ENCODE measurements at regions not wholly inside any gene's neighbourhood (a gene's known extent, or its start where the extent isn't known, plus 50 kb on each side); places are given as distances from the start of the nearest gene placed in this dataset.

- H3K9me3 ChIP-seq (ENCODE audit: low read length): no peaks in the 10 kb centered on the region
- H3K27me3 ChIP-seq (ENCODE audit: low read length): no peaks in the 10 kb centered on the region; the same call in 1 of the 2 replicates
- no peaks in the 10 kb centered on the region for H3K9me2 ChIP-seq (replicated peaks; ENCODE audit: insufficient read depth, low read length)
- no peak overlapping the region for H3K4me2 ChIP-seq (ENCODE audit: low read depth, low read length, poor library complexity, severe bottlenecking)
- H3K9ac ChIP-seq (ENCODE audit: low read length): no peak overlapping the region
- H3K79me2 ChIP-seq (ENCODE audit: low read length): no peaks in the 10 kb centered on the region
- H2AFZ ChIP-seq (ENCODE audit: low read length): no peak overlapping the region
- no peak overlapping the region for H3K27ac ChIP-seq (ENCODE audit: low read length)
- no peak for DNase-seq
- no peak overlapping the region for H3K4me3 ChIP-seq (ENCODE audit: low read length)
- H4K20me1 ChIP-seq (ENCODE audit: insufficient read depth, low read depth, low read length): no peaks in the 10 kb centered on the region
- no peaks in the 10 kb centered on the region for H3K4me1 ChIP-seq (ENCODE audit: low read length)
- H3K36me3 ChIP-seq (ENCODE audit: insufficient read depth, low read length): no peaks in the 10 kb centered on the region
Measured at GRCh38 chr5:86756839-86757238, 139.1 kb downstream of the COX7C start.

GRCh38 chr5:86757824-86758223 lies 140.1 kb downstream of the COX7C start:
- H3K9me3 ChIP-seq (ENCODE audit: low read length): no peaks in the 10 kb centered on the region
- no peak overlapping the region for H2AFZ ChIP-seq (ENCODE audit: low read length)
- no peak for DNase-seq
- H3K9ac ChIP-seq (ENCODE audit: low read length): no peak overlapping the region
- no peak overlapping the region for H3K27ac ChIP-seq (ENCODE audit: low read length)
- H3K4me2 ChIP-seq (ENCODE audit: low read depth, low read length, poor library complexity, severe bottlenecking): no peak overlapping the region
- no peaks in the 10 kb centered on the region for H3K36me3 ChIP-seq (ENCODE audit: insufficient read depth, low read length)
- H3K4me3 ChIP-seq (ENCODE audit: low read length): no peak overlapping the region
- H3K27me3 ChIP-seq (ENCODE audit: low read length): no peaks in the 10 kb centered on the region; the same call in 1 of the 2 replicates
- no peaks in the 10 kb centered on the region for H3K9me2 ChIP-seq (replicated peaks; ENCODE audit: insufficient read depth, low read length)
- no peaks in the 10 kb centered on the region for H3K79me2 ChIP-seq (ENCODE audit: low read length)
- no peaks in the 10 kb centered on the region for H3K4me1 ChIP-seq (ENCODE audit: low read length)
- H4K20me1 ChIP-seq (ENCODE audit: insufficient read depth, low read depth, low read length): no peaks in the 10 kb centered on the region

GRCh38 chr5:86760661-86761060 lies 142.9 kb downstream of the COX7C start:
- H4K20me1 ChIP-seq (ENCODE audit: insufficient read depth, low read depth, low read length): no peaks in the 10 kb centered on the region
- H3K4me2 ChIP-seq (ENCODE audit: low read depth, low read length, poor library complexity, severe bottlenecking): no peak overlapping the region
- no peaks in the 10 kb centered on the region for H3K79me2 ChIP-seq (ENCODE audit: low read length)
- no peaks in the 10 kb centered on the region; the same call in 1 of the 2 replicates for H3K27me3 ChIP-seq (ENCODE audit: low read length)
- no peaks in the 10 kb centered on the region for H3K9me2 ChIP-seq (replicated peaks; ENCODE audit: insufficient read depth, low read length)
- H2AFZ ChIP-seq (ENCODE audit: low read length): no peak overlapping the region
- no peaks in the 10 kb centered on the region for H3K4me1 ChIP-seq (ENCODE audit: low read length)
- H3K27ac ChIP-seq (ENCODE audit: low read length): no peak overlapping the region
- no peaks in the 10 kb centered on the region for H3K9me3 ChIP-seq (ENCODE audit: low read length)
- H3K4me3 ChIP-seq (ENCODE audit: low read length): no peak overlapping the region
- no peak overlapping the region for H3K9ac ChIP-seq (ENCODE audit: low read length)
- DNase-seq: no peak
- no peaks in the 10 kb centered on the region for H3K36me3 ChIP-seq (ENCODE audit: insufficient read depth, low read length)

DNA sequence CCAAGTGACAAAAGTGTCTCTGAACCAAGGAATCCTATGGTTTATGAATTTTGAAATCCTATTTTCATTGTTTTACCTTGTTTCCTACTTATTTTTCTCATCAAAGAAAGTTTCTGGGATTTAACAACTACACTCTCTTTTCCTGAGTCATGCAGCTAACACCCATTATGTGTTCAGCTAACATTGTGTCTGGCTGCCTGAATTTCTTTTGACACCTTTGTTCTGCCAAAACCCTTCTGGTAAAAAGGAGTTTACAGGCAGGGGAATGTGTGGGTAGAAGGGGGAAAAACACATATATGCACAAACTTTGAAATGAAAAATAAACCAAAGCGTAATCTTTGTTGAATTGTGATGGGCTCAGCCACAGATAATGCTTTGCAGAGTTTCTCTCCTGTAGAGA lies 146.2 kb downstream of the COX7C start:
- no peak overlapping the region for H3K9ac ChIP-seq (ENCODE audit: low read length)
- no peaks in the 10 kb centered on the region for H3K79me2 ChIP-seq (ENCODE audit: low read length)
- H4K20me1 ChIP-seq (ENCODE audit: insufficient read depth, low read depth, low read length): no peaks in the 10 kb centered on the region
- no peaks in the 10 kb centered on the region for H3K9me3 ChIP-seq (ENCODE audit: low read length)
- no peaks in the 10 kb centered on the region; the same call in 1 of the 2 replicates for H3K27me3 ChIP-seq (ENCODE audit: low read length)
- no peak overlapping the region for H3K4me2 ChIP-seq (ENCODE audit: low read depth, low read length, poor library complexity, severe bottlenecking)
- H3K4me1 ChIP-seq (ENCODE audit: low read length): no peaks in the 10 kb centered on the region
- no peak overlapping the region for H3K27ac ChIP-seq (ENCODE audit: low read length)
- H3K4me3 ChIP-seq (ENCODE audit: low read length): no peak overlapping the region
- DNase-seq: no peak
- H3K9me2 ChIP-seq (replicated peaks; ENCODE audit: insufficient read depth, low read length): no peaks in the 10 kb centered on the region
- H3K36me3 ChIP-seq (ENCODE audit: insufficient read depth, low read length): no peaks in the 10 kb centered on the region
- H2AFZ ChIP-seq (ENCODE audit: low read length): no peak overlapping the region

DNA sequence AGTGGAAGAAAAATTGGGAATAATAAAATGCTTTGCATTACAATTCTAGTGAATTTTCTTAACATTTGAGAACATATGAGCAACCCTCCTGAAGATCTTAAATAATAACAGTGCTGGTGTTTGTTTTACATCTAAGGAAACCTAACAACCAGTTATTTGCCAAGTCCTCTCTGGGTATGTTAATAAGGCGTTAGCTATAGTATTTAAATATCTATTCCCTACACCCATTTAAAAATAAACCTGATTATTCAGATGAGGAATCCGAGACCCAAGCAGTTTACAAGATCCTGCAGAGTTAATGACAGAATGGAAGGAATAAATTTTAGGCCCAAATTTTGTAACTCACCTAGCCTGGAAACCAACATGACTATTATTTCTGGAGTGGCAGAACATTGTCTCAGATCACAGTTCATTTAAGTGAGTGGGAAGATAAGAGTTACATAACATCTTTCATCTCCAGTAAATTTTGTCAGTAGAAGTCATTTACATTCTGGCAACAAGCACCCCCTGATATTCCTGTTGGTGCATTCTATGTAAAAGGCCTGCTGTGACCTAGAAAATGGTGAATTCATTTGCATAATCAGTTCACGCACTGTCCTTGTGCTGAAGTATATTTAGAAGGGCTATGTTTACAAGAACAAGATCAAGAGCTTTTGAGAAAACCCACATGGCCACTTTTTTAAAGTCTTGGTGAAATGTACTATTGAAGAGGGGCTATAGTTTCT lies 148.2 kb downstream of the COX7C start:
- no peak for DNase-seq
- Histone ChIP-seq H3K4me2 (ENCODE audit: low read depth, low read length, poor library complexity, severe bottlenecking) (no peak overlapping the region), H3K9me2 (replicated peaks; ENCODE audit: insufficient read depth, low read length) (no peaks in the 10 kb centered on the region), H3K79me2 (ENCODE audit: low read length) (no peaks in the 10 kb centered on the region), H3K27ac (ENCODE audit: low read length) (no peak overlapping the region), H3K4me1 (ENCODE audit: low read length) (no peaks in the 10 kb centered on the region), H2AFZ (ENCODE audit: low read length) (no peak overlapping the region), H3K27me3 (ENCODE audit: low read length) (no peaks in the 10 kb centered on the region; the same call in 1 of the 2 replicates), H3K9me3 (ENCODE audit: low read length) (no peaks in the 10 kb centered on the region), H4K20me1 (ENCODE audit: insufficient read depth, low read depth, low read length) (no peaks in the 10 kb centered on the region), H3K36me3 (ENCODE audit: insufficient read depth, low read length) (no peaks in the 10 kb centered on the region), H3K4me3 (ENCODE audit: low read length) (no peak overlapping the region), H3K9ac (ENCODE audit: low read length) (no peak overlapping the region)

GRCh38 chr5:86768699-86769202 lies 151.0 kb downstream of the COX7C start:
- H3K4me2 ChIP-seq (ENCODE audit: low read depth, low read length, poor library complexity, severe bottlenecking): no peak overlapping the region
- no peaks in the 10 kb centered on the region for H3K9me2 ChIP-seq (replicated peaks; ENCODE audit: insufficient read depth, low read length)
- H2AFZ ChIP-seq (ENCODE audit: low read length): no peak overlapping the region
- H3K9ac ChIP-seq (ENCODE audit: low read length): no peak overlapping the region
- H3K9me3 ChIP-seq (ENCODE audit: low read length): no peaks in the 10 kb centered on the region
- H3K4me3 ChIP-seq (ENCODE audit: low read length): no peak overlapping the region
- DNase-seq: no peak
- H3K27me3 ChIP-seq (ENCODE audit: low read length): no peaks in the 10 kb centered on the region
- H3K27ac ChIP-seq (ENCODE audit: low read length): no peak overlapping the region
- H4K20me1 ChIP-seq (ENCODE audit: insufficient read depth, low read depth, low read length): no peaks in the 10 kb centered on the region
- no peaks in the 10 kb centered on the region for H3K4me1 ChIP-seq (ENCODE audit: low read length)
- no peaks in the 10 kb centered on the region for H3K36me3 ChIP-seq (ENCODE audit: insufficient read depth, low read length)
- H3K79me2 ChIP-seq (ENCODE audit: low read length): no peaks in the 10 kb centered on the region

GRCh38 chr5:86780018-86780417 lies 162.3 kb downstream of the COX7C start:
- Histone ChIP-seq H3K79me2 (ENCODE audit: low read length) (no peaks in the 10 kb centered on the region), H3K4me2 (ENCODE audit: low read depth, low read length, poor library complexity, severe bottlenecking) (no peak overlapping the region), H3K9ac (ENCODE audit: low read length) (no peak overlapping the region), H3K9me3 (ENCODE audit: low read length) (peaks cover 5% of the 10 kb centered on the region; the same call in 1 of the 2 replicates), H2AFZ (ENCODE audit: low read length) (no peak overlapping the region), H4K20me1 (ENCODE audit: insufficient read depth, low read depth, low read length) (no peaks in the 10 kb centered on the region), H3K4me3 (ENCODE audit: low read length) (no peak overlapping the region), H3K27ac (ENCODE audit: low read length) (no peak overlapping the region), H3K27me3 (ENCODE audit: low read length) (no peaks in the 10 kb centered on the region), H3K9me2 (replicated peaks; ENCODE audit: insufficient read depth, low read length) (no peaks in the 10 kb centered on the region), H3K36me3 (ENCODE audit: insufficient read depth, low read length) (no peaks in the 10 kb centered on the region), H3K4me1 (ENCODE audit: low read length) (no peaks in the 10 kb centered on the region)
- DNase-seq: no peak

GRCh38 chr5:86786955-86787354 lies 169.2 kb downstream of the COX7C start:
- Histone ChIP-seq H3K4me3 (ENCODE audit: low read length) (no peak overlapping the region), H3K4me2 (ENCODE audit: low read depth, low read length, poor library complexity, severe bottlenecking) (no peak overlapping the region), H3K9me3 (ENCODE audit: low read length) (no peaks in the 10 kb centered on the region), H3K9ac (ENCODE audit: low read length) (no peak overlapping the region), H3K27ac (ENCODE audit: low read length) (no peak overlapping the region), H3K9me2 (replicated peaks; ENCODE audit: insufficient read depth, low read length) (no peaks in the 10 kb centered on the region; the same call in 1 of the 2 replicates), H3K79me2 (ENCODE audit: low read length) (no peaks in the 10 kb centered on the region), H4K20me1 (ENCODE audit: insufficient read depth, low read depth, low read length) (no peaks in the 10 kb centered on the region), H2AFZ (ENCODE audit: low read length) (no peak overlapping the region), H3K27me3 (ENCODE audit: low read length) (no peaks in the 10 kb centered on the region), H3K36me3 (ENCODE audit: insufficient read depth, low read length) (no peaks in the 10 kb centered on the region), H3K4me1 (ENCODE audit: low read length) (no peaks in the 10 kb centered on the region)
- no peak for DNase-seq

All from Karpas-422 (cell line).